HG03280 (cell line): ENCODE measurements at regions not wholly inside any gene's neighbourhood (a gene's known extent, or its start where the extent isn't known, plus 50 kb on each side); places are given as distances from the start of the nearest gene placed in this dataset.
A peak's percentile ranks its signal among the peaks of the same experiment; 100 is the strongest.

ENCODE experiments used
- ATAC-seq: cut with Tn5 transposase; IDR thresholded peaks from one replicate; pipeline ENCODE4 v1.9.1; 2021; ENCODE audit warnings: mild to moderate bottlenecking, moderate library complexity; ENCODE audit not compliant: unreplicated experiment

DNA sequence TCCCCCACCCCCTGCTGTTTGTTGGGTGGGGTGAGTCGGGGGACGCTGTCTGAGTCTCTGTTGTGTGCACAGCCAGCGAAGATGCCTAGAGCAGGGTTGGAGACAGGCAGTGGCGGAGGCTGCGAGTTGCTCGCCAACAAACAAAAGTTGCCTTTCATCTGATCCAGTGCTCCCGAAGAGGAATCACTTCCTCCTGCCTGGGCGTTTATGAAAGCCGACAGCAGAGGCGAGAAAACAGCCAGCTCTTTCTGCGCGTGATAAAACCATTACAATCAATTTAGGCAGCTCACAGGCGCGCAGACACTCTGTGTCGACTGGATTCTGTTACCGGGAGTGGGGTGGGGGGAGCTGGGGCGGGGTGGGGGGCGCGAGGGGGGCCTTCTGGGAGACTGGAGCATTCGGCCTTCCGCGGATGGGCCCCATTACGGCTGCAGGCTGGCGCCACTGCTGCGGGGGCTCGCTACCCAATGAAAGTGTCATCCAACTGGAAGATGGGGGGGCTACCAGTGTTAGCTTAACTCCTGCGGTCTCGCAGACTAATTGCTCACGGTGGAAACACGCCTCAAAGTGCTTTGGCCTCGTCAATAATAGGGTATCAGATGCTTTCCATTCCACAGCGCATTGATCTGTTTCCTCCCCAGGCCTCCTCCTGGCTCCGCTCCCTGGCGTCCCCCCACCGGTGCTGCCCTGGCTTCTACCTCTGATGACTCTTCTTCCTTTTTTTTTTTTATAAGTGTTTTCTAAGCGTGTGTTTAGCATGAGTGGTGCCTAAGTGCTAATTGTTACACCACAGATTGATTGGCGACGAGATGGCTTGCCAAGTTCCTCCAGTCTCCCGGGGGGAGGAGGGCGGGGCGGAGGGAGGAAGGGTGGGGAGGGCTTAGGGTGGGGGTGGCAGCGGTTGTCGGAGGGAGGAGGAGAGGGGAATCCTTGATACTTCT, 678.4 kb downstream of the MED13L start:
- ATAC-seq: no peak

DNA sequence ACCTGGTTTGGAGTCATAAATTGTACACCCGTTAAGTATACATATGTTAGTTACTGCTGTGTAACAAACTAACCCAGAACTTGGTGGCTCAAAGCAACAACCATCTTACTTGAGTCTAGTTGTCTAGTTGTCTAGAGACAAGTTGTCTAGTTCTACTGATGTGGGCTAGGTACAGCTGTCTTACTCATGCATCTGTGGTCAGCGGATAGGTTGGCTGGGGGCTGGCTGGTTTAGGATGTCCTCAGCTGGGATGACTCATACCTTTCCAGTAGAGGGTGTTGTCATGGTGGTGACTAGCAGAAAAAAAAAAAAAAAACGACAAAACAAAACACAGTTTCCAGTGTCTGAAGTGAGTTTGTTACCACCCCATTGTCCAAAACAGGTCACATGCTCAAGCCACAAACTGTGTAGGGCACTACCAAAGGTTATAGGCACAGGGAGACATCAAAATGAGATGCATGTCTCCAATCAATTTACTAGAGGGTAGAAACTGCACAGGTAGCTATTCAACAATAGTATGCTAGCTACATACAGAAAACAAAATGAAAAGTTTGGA, 680.3 kb downstream of the MED13L start:
- ATAC-seq: no peak

DNA sequence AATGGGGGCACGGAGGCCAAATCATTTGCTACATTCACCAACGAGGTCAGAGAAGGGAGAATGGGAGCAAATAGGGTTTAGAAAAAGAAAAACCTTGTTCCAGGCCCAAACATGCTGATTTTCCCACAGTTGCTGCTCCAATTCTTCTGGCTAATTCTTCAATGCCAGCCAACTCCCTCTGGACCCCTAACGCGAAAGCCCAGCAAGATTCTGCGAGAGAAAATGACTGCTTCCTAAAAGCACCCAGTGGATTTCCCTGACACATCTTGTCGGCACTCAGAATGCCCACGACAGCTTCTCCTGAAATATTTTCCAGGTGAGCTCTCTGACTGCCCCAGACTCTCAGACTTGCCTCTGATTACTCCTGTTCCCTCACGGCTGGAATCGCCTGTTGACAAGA, 689.4 kb downstream of the MED13L start:
- ATAC-seq: no peak

DNA sequence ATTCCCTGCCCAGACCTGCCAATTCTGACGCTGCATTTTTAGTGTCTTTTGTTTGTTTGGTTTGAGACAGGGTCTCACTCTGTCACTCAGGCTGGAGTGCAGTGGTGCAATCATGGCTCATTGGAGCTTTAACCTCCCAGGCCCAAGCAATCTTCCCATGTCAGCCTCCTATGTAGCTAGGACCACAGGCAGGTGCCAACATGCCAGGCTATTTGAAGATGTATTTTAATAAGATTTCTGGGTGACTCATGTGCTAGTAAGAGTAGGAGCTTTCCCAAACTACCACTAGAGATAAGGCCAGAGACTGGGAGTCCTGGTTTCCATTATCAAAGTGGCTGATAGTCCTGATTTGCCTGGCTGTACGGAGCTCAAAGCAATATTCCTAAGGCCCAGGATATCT, 693.3 kb downstream of the MED13L start:
- ATAC-seq: no peak

DNA sequence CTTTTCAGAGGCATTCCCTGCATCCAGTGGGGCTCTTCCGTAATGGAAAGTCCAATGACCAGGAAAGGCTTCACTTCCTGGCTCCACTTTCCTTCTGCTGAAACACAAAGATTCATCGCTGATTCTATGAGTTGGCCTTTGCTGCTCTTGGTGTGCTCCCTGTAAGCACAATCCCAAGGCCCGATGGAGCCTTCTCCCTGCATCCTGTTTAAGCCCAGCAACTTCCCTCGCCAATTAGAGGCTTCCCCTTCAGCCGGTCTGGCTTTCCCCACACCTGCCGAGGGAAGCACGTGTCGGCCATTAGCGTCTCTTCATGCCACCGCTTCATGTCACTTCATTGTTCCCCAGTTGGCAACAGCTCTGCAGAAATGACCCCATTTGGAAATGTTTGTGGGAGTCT, 693.9 kb downstream of the MED13L start:
- ATAC-seq: no peak

DNA sequence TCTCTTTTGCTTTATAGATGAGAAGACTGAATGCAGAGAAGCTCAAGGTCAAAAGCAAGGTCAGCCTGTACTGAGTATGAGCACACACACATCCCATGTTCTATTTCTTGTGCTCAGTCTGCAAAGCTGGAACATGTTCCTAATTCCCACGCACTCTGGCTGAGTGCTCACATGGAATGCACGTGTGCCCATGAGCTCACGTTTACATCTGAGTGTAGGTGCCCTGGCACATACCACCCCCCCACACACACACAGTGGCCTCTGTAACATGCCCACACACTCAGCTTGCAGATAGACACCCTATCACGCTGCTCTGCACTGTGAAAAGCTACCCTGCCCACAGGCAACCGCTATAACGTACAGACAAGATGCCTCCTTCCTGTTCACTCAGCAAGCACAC, 700.1 kb downstream of the MED13L start:
- ATAC-seq: no peak

DNA sequence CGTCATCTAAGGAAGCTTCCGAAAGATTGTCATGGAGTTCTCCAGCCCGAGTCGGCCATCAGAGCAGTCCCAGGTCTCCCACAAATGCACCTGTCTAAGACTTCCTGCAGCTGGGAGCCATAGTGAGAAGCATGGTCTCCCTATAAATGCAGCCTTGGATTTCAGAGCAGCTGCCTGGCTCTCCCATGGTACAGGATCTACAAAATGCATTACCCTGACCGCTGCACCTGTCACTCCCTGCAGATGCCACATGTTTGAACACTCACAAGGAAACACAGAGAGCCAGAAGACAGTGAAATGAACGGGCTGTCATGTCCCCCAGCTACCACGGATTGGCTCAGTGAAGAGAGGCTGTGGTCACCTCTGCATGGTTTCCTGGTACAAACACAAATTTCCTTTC, 702.7 kb downstream of the MED13L start:
- ATAC-seq: no peak

DNA sequence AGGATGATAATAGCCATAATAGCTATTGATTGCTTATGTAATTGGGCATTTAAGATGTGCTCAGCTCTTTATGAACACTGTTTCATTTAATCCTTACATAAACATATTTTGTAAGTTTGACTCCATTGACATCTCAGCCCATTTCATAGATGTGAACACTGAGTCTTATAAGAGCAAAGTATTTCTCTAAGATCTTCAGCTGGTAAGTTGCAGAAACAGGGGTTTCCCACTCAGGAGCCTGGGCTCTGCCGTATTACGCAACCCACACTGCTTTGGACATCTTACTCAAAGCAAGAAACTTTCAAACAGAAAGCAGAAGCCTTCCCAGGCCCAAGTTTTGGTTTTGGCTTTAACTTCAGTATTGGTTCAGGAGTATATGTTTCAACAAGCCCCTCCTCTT, 705.1 kb downstream of the MED13L start:
- peak; percentile 91 for ATAC-seq

DNA sequence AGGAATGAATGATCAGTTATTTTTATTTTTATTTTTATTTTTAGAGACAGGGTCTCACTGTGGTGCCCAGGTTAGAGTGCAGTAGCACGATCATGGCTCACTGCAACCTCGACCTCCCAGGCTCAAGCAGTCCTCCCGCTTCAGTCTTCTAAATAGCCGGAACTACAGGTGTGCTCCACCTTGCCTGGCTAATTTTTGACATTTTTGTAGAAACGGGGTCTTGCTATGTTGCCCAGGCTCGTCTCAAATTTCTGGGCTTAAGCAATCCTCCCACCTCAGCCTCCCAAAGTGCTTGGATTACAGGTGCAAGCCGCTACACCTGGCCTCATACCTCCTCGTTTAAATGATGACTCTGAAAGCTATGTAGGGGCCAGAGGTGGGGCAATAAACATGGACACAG, 706.0 kb downstream of the MED13L start:
- no peak for ATAC-seq

DNA sequence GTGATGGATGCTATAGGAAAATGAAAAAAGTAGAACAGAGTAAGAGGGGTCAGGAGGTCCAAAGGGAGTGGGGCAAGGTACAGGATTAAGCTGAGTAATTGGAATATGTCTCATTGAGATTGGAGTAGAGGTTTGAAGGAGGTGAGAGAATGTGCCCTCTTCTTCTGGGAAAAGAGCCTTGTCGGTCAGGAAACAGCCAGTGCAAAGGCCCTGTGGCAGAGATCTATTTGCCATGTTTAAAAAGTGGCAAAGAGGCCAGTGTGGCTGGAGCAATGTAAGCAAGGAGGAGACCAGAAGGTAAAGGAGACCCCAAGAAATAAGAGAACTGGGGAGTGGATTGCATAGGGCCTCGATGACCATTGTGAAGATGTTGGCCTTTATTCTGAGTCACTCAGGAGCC, 706.5 kb downstream of the MED13L start:
- no peak for ATAC-seq

DNA sequence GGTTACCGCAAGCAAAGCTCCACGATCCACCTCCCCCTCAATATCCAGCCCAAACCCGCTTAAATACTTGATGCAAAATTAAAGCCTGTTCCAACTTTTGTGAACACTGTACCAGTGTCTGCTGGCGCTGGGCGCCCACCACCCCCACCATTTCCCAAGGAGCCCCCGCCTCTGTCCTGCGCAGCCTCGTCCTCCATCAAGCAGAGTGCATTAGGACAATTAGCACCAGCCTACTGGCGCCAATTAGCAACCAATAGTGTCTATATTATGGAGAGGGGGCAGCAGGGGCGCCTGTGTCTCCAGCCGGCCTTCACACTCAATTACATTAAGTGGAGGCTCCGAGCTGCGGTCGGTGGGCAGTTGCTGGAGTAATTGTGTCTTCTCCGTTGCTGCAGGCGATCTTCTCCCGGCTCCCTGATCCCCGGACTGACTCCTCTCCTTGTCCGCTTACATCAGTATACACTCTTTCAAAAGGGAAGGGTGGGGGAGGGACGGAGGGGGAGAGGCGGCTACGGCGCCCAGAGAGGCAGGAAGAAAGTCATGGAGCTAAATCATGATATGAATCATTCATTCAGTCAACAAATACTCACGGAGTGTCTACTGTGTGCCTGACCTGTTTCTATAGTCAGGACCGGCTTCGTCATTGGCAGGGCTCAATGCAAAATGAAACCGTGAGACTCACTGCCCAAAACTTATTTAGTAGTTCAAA, 707.3 kb downstream of the MED13L start:
- ATAC-seq: no peak

DNA sequence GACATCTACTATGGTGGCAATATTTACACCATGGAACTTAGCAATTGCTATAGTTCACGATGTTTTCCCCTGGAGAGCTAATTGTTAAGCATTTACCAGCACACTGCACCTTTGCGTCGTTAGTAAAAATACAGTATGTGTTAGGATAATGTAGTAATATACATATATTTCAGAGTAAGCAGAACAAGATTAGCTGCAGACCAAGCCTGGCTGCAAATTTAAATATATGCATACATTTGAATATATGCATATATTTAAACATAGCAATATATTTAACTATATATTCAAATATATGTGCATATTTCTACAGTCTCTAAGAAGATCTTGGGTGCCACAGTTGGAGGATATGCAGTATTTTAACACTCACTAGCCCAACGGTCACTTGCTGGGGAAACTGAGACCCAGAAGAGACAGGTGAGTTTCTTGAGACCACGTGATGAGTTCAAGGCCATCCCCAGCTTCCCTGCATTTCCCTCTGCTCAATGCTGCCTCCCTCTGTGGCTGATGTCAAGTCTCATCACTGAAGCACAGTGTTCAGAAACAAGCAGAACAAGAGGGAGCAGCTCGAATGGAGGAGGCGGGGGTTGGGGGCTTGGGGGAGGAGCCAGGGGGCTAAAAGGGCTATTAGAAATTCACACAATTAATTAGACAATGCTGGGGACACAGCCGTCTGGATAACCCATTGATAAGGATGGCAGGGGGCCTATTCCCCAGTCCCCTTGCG, 708.0 kb downstream of the MED13L start:
- no peak for ATAC-seq

DNA sequence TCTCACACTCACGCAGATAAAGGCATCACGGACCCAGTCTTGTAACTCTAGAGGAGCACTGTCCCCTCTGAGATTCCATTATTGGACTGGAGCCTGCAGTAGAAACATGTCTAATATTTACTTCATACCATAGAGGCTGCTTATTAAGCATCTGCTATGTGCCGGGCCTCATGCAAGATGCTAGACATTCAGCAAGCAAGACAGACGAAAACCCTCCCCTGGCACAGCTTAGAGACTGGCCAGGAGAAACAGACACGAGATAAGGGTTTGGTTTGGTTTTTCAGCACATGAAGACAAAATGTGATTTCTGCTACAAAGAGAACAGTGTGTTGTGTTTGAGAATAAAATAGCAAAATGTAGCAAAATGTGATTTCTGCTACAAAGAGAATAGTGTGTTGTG, 719.2 kb downstream of the MED13L start:
- no peak for ATAC-seq

DNA sequence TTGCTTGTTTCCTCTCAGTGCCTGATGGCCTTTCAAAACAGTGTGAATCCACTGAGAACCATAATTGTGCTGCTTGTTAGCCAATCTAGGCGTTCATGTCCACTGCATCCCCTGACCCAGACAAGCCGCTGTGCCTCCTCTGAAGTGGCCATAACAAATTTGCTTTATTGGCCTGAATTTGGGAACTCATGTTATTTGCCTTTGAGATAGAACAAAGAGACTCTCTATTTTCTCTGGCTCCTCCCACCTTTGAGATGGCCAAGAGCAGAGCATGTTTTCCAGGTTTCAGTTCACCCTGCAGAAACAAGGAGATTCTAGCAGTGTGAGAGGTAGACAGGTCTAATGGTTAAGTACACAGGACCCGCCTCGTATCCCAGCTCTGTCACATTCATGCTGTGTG, 723.9 kb downstream of the MED13L start:
- no peak for ATAC-seq

DNA sequence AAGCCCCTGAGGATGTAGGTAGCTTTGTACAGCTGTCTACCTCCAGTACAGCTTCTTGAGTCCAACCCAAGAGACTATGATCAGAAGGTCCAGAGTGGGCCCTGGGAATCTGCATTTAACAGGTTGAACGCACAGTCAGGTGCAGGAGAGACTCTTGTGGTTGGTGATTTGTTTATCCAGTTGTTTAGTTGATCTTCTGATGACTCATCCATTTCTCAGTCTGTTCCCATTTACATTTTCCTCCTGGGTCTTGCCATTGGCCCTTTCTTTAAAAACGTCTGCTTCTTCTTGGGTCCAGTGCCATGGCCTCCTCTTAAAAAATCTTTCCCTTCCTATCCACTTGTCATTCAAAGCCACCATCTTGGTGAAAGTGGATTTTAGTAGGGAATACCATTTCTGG, 734.2 kb downstream of the MED13L start:
- ATAC-seq: no peak

DNA sequence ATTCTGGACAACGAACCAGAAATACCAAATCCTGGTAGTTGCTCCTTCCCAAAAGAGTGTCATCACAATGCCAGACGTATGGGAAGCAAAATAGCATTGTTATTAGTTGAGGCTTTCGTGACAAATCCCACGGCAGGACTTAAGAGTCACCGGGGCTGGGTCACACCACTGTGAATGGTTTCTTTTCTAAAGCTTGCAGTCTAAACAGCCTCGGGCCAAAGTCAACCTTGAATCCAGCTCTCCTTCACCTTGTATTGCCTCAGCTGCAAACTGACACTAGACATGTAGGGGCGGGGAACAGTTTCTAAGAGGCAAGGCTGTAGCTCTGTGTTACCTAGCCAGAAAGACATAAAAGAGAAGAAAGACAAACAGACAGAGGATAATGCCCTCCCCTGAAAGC, 734.8 kb downstream of the MED13L start:
- ATAC-seq: no peak

DNA sequence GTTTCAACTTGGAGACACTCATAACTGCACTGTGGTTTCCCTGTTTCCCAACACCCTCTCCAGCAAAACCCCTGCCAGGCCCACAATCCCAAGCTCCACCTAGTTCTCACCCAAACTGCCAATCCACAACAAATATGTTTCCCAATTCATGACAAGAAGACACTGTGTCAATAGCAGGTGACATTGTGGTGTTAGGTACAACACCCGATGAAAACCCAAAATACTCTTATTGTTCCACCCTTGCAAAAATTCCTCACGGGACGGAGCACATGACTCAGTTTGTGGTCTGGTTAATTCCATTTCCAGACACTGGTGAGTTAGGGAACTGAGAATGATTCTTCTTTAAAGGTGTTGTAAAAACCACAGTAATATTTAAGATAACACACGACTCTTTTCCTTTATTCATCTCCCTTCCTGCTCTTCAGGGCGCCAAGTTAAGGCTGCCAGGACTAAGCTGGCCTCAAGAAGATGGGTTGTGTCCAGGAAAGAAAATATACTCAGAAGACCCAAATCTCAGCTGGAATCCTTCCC, 735.5 kb downstream of the MED13L start:
- no peak for ATAC-seq

DNA sequence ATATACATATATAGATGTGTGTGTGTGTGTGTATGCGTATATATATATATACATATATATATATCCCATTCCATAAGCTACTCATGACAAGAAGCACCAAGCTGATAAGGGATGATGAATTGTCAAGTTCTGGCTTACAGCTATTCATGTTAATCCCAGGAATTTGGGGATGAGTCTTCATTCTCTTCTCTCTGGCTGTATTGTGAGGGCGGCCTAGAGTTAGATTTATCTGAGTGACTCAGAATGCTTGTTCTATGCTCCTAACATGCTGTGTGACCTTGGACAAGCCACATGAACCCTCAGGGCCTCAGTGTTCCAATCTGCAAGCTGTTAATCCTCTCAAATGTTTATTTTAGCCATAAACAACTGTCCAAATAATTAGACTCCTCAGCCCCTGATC, 749.0 kb downstream of the MED13L start:
- ATAC-seq: no peak

DNA sequence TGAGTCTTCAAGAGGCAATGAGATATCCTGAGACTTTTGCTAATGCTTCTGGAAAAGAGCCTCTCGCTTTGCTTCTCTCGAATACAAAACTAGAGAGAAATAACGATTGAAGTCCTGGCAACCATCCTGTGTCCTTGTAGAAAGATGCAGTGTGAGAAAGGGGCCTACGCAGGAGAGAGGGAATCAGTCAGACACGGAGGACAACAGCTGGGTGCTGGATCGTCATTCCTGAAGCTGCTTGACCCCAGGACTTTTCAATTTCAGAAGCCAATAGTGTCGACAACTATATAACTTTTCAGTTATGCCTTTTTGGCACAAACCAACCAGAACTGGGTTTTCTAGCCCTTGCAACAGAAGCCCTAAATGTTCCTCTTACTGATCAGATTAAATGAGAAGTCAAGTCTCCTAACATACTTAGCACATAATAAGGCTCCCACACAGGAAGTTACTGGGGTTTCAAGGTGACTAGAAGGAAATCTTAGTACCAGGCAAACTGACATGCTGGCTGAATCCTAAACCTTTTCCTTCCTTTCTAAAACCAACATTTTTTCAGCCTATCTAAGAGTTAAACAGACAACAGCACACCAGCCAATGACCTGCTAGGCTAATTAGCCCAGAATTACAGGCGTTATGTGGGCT, 755.6 kb downstream of the MED13L start:
- ATAC-seq: no peak

DNA sequence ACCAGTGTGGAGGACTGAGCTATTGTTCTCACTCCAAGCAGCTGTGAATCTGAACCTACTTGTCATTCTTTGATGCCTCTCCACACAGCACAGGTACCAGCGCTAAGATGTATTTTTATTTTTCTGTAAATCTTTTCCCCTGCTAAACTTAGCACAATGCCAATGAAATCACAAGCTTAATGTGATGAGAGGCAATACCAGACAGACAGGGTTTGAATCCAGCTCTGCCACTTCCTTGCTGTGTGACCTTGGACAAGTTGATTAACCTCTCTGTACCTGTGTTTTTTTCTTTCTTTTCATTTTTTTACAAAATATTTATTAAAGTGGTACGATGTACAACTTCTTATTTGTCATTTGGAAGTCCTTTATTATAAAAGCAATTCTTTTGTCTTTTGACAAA, 757.6 kb downstream of the MED13L start:
- no peak for ATAC-seq

DNA sequence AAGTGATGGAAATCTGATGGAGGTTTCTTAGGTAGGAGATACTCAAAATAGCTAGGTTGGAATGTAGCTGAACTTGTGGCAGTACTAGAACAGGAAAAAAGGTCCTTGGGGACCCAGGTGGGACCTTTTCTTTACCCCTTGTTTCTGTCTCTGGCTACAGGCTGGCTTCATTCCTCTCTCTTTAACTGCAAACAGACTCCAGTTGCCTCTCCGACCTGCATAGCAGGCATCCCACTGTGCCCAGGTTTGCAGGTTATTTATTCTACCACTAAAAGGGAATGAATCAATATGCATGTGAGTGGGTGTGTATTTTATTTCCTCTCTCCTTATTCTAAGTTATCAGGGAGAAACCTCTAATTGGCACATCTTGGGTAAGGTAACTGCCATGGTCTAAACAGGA, 758.1 kb downstream of the MED13L start:
- no peak for ATAC-seq
